ENCODE measurements at regions not wholly inside any gene's neighbourhood (a gene's known extent, or its start where the extent isn't known, plus 50 kb on each side); places are given as distances from the start of the nearest gene placed in this dataset.
"Not testable (repeated sequence)": the region's sequence is repeated elsewhere in the genome, so short reads cannot be mapped to it uniquely, and the experiment has no call there.

GRCh38 chr11:119586181-119586580 is 142.8 kb downstream of the NECTIN1 start:
- DNase-seq (ENCODE audit: low read depth in 2 of 2), result no peak

- no peak for DNase-seq (ENCODE audit: low read depth in 2 of 2)
These were observed 143.8 kb downstream of the NECTIN1 start for GRCh38 chr11:119585043-119585781.

- DNase-seq (ENCODE audit: low read depth in 2 of 2), result no peak
These were observed 144.6 kb downstream of the NECTIN1 start for GRCh38 chr11:119584193-119585042.

- no peak for DNase-seq (ENCODE audit: low read depth in 2 of 2)
These were observed 145.4 kb downstream of the NECTIN1 start for GRCh38 chr11:119583585-119583984.

GRCh38 chr11:119581396-119581795 is 147.6 kb downstream of the NECTIN1 start:
- DNase-seq (ENCODE audit: low read depth in 2 of 2), result not testable (repeated sequence)

- DNase-seq (ENCODE audit: low read depth in 2 of 2), result no peak
These were observed 148.2 kb downstream of the NECTIN1 start for GRCh38 chr11:119580751-119581150.

GRCh38 chr11:119580081-119580480 is 148.9 kb downstream of the NECTIN1 start:
- no peak for DNase-seq (ENCODE audit: low read depth in 2 of 2)

- DNase-seq (ENCODE audit: low read depth in 2 of 2), result no peak
These were observed 150.3 kb downstream of the NECTIN1 start for GRCh38 chr11:119578521-119579191.

GRCh38 chr11:119573858-119574257 is 150.9 kb upstream of the THY1 start:
- DNase-seq (ENCODE audit: low read depth in 2 of 2), result no peak

- DNase-seq (ENCODE audit: low read depth in 2 of 2), result no peak
These were observed 149.8 kb upstream of the THY1 start for GRCh38 chr11:119572481-119573424.

- DNase-seq (ENCODE audit: low read depth in 2 of 2), result no peak
These were observed 148.3 kb upstream of the THY1 start for GRCh38 chr11:119571311-119571710.

GRCh38 chr11:119567688-119568582 is 145.0 kb upstream of the THY1 start:
- DNase-seq (ENCODE audit: low read depth in 2 of 2), result no peak

- DNase-seq (ENCODE audit: low read depth in 2 of 2), result no peak
These were observed 143.3 kb upstream of the THY1 start for GRCh38 chr11:119566319-119566718.

- DNase-seq (ENCODE audit: low read depth in 2 of 2), result not testable (repeated sequence)
These were observed 142.7 kb upstream of the THY1 start for GRCh38 chr11:119565693-119566092.

- DNase-seq (ENCODE audit: low read depth in 2 of 2), result no peak
These were observed 138.0 kb upstream of the THY1 start for GRCh38 chr11:119560961-119561360.

GRCh38 chr11:119560291-119560690 is 137.3 kb upstream of the THY1 start:
- DNase-seq (ENCODE audit: low read depth in 2 of 2), result no peak

- no peak for DNase-seq (ENCODE audit: low read depth in 2 of 2)
These were observed 129.1 kb upstream of the THY1 start for GRCh38 chr11:119552106-119552485.

GRCh38 chr11:119551420-119552105 is 128.6 kb upstream of the THY1 start:
- DNase-seq (ENCODE audit: low read depth in 2 of 2), result no peak

GRCh38 chr11:119550053-119550752 is 127.2 kb upstream of the THY1 start:
- no peak for DNase-seq (ENCODE audit: low read depth in 2 of 2)

Data from stimulated activated CD4-positive, alpha-beta T cell treated with anti-CD3 and anti-CD28 coated beads, Interleukin-15, amount 100 ng/mL, for 48 hours (primary cell).